Osteocyte (in vitro differentiated cells): ENCODE measurements at regions not wholly inside any gene's neighbourhood (a gene's known extent, or its start where the extent isn't known, plus 50 kb on each side); places are given as distances from the start of the nearest gene placed in this dataset.

Source experiments
- DNase-seq: peaks from one replicate; pipeline ENCODE4 v3.0.0; 2021; ENCODE audit warnings: mixed read lengths; ENCODE audit not compliant: unreplicated experiment; ENCODE audit errors: extremely low spot score
- H3K27ac Mint-ChIP-seq: one replicate; pipeline ENCODE4 v1.8.0; 2021; ENCODE audit warnings: mild to moderate bottlenecking, mixed read lengths; ENCODE audit not compliant: unreplicated experiment
- H3K27me3 Mint-ChIP-seq: one replicate; pipeline ENCODE4 v1.8.0; 2021; ENCODE audit warnings: mixed read lengths; ENCODE audit not compliant: unreplicated experiment
- H3K36me3 Mint-ChIP-seq: one replicate; pipeline ENCODE4 v1.8.0; 2021; ENCODE audit warnings: mixed read lengths; ENCODE audit not compliant: unreplicated experiment
- H3K4me1 Mint-ChIP-seq: one replicate; pipeline ENCODE4 v1.8.0; 2021; ENCODE audit warnings: mixed read lengths; ENCODE audit not compliant: unreplicated experiment
- H3K4me3 Mint-ChIP-seq: one replicate; pipeline ENCODE4 v1.8.0; 2021; ENCODE audit warnings: mild to moderate bottlenecking, moderate library complexity, mixed read lengths; ENCODE audit not compliant: unreplicated experiment
- H3K9me3 Mint-ChIP-seq: one replicate; pipeline ENCODE4 v1.8.0; 2021; ENCODE audit warnings: mixed read lengths; ENCODE audit not compliant: unreplicated experiment
- CTCF ChIP-seq: fragments of 200-600 bp; sonication (generic); IDR thresholded peaks from 2 replicates; pipeline ENCODE4 v1.5.0; 2021; ENCODE audit warnings: antibody characterized with exemption, mild to moderate bottlenecking, moderate library complexity

DNA sequence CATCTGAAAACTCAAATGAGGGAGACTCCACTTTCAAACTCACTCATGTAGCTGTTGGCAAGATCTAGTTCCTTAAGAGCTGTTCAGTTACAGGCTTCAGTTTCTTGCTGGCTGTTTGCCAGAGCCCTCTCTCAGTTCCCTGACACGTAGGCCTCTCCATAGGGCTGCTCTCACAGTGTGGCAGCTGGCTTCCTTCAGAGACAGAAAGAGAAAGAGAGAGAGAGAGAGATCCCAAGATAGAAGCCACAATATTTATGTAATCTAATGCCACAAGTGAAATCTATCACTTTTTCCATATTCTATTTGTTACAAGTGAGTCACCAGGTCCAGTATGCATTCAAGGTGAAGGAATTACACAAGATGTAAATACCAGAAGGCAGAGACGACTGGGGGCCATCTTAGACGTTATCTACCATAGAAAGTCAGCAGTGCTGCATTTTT lies 168.8 kb downstream of the RCN1 start:
- no peak overlapping the region for H3K27ac Mint-ChIP-seq

DNA sequence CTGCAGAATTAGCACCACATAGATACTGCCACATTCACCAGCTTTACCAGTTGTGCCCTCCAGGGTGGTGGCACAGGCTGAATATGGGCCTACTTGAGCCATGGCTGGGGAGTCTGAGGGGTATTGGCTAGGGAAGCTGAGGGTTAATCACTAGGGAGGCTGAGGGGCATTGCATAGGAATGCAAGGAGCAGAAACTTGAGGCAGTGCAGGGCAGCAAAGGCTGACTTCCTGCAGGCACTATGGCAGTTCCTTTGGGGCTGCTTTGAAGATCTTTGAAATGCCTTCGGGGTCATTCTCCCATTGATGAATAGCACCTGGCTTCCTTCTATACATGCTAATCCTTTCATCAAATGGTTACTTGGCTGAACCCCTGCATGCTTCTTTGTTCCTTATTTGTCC lies 171.5 kb downstream of the RCN1 start:
- no peak overlapping the region for H3K27ac Mint-ChIP-seq
- H3K27me3 Mint-ChIP-seq = no peaks in the 10 kb centered on the region
- TF ChIP-seq CTCF = no peak

More for the DNA sequence above, 168.8 kb downstream of the RCN1 start:
- Mint-ChIP-seq H3K4me3 (no peak overlapping the region), H3K4me1 (no peaks in the 10 kb centered on the region), H3K27me3 (no peaks in the 10 kb centered on the region), H3K36me3 (no peaks in the 10 kb centered on the region), H3K9me3 (no peaks in the 10 kb centered on the region)
- DNase-seq = no peak
- no peak for TF ChIP-seq CTCF

GRCh38 chr11:32265911-32266310 lies 169.4 kb downstream of the WT1 start:
- Mint-ChIP-seq H3K27me3 (no peaks in the 10 kb centered on the region), H3K36me3 (no peaks in the 10 kb centered on the region), H3K4me1 (no peaks in the 10 kb centered on the region), H3K27ac (no peak overlapping the region), H3K4me3 (no peak overlapping the region), H3K9me3 (no peaks in the 10 kb centered on the region)
- no peak for TF ChIP-seq CTCF
- DNase-seq = no peak

More for the DNA sequence above, 171.5 kb downstream of the RCN1 start:
- H3K4me3 Mint-ChIP-seq = no peak overlapping the region
- no peaks in the 10 kb centered on the region for H3K36me3 Mint-ChIP-seq
- H3K9me3 Mint-ChIP-seq = no peaks in the 10 kb centered on the region
- H3K4me1 Mint-ChIP-seq = no peaks in the 10 kb centered on the region
- DNase-seq = no peak

DNA sequence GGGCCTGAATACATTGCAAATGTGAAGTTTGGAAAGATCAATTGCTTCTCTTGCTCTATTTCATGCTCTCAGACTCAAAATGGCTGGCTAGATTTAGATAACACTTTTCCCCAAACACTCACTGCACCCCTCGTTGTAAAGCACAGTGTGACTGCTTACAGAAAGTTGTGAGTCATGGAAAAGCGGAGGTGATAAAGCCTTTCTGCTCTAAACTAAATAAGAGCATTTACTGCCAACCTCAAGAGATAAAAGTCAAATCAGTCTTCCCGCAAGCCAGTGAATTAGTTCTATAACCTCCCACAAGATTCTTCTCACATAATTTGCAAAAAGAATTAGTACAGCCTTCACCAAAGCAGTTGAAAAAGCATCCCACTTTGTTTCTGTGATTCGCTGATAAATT lies 168.7 kb downstream of the WT1 start:
- no peak for TF ChIP-seq CTCF

GRCh38 chr11:32267679-32268187 lies 167.6 kb downstream of the WT1 start:
- H3K4me1 Mint-ChIP-seq = no peaks in the 10 kb centered on the region
- TF ChIP-seq CTCF = no peak

More for the DNA sequence above, 168.7 kb downstream of the WT1 start:
- Mint-ChIP-seq H3K4me1 (no peaks in the 10 kb centered on the region), H3K9me3 (no peaks in the 10 kb centered on the region), H3K27ac (no peak overlapping the region), H3K4me3 (no peak overlapping the region), H3K36me3 (no peaks in the 10 kb centered on the region), H3K27me3 (no peaks in the 10 kb centered on the region)
- DNase-seq = no peak

More at GRCh38 chr11:32267679-32268187, 167.6 kb downstream of the WT1 start:
- Mint-ChIP-seq H3K9me3 (no peaks in the 10 kb centered on the region), H3K36me3 (no peaks in the 10 kb centered on the region), H3K27ac (no peak overlapping the region), H3K4me3 (no peak overlapping the region), H3K27me3 (peaks cover 2% of the 10 kb centered on the region)
- no peak for DNase-seq
